Natural killer cell (primary cell): ENCODE measurements at regions not wholly inside any gene's neighbourhood (a gene's known extent, or its start where the extent isn't known, plus 50 kb on each side); places are given as distances from the start of the nearest gene placed in this dataset.

ENCODE experiments used
- ATAC-seq, 3 donors: fragments of 150-1000 bp in 2 of 3; fragments of 200-7000 bp in 1 of 3; cut with Tn5 transposase; 1 replicate in 1 of 3; 2 replicates in 2 of 3; pipeline ENCODE4 v1.10.0; 2021; ENCODE audit warnings: mild to moderate bottlenecking in 2 of 3, moderate library complexity in 2 of 3
- DNase-seq, 2 donors: peaks; one replicate each; pipeline versions ENCODE4 v3.0.0 to v3.0.0-alpha.2; 2013 to 2021; ENCODE audit warnings: mixed read lengths in 1 of 2
- H3K27ac ChIP-seq: one replicate; pipeline ENCODE4 v1.5.1; 2013; ENCODE audit warnings: mild to moderate bottlenecking, low read length
- H3K27me3 ChIP-seq: one replicate; pipeline ENCODE4 v1.6.1; 2013; ENCODE audit warnings: low read length; ENCODE audit not compliant: control insufficient read depth, insufficient read depth
- H3K36me3 ChIP-seq: one replicate; pipeline ENCODE4 v1.6.1; 2013; ENCODE audit warnings: low read length; ENCODE audit not compliant: control insufficient read depth, insufficient read depth
- H3K4me1 ChIP-seq: one replicate; pipeline ENCODE4 v1.6.1; 2013; ENCODE audit warnings: low read length; ENCODE audit not compliant: control insufficient read depth, insufficient read depth
- H3K4me3 ChIP-seq: one replicate; pipeline ENCODE4 v1.5.1; 2013; ENCODE audit warnings: low read length
- H3K9me3 ChIP-seq: one replicate; pipeline ENCODE4 v1.6.1; 2013; ENCODE audit warnings: low read length; ENCODE audit not compliant: control insufficient read depth, insufficient read depth
- H3K27ac Mint-ChIP-seq, 2 donors: one replicate each; pipeline ENCODE4 v1.8.0; 2022; ENCODE audit warnings: mild to moderate bottlenecking in 2 of 2, mixed read lengths in 2 of 2, moderate library complexity in 1 of 2
- H3K27me3 Mint-ChIP-seq, 2 donors: one replicate each; pipeline ENCODE4 v1.8.0; 2022; ENCODE audit warnings: low read depth in 2 of 2, mixed read lengths in 2 of 2
- H3K36me3 Mint-ChIP-seq: one replicate; pipeline ENCODE4 v1.8.0; 2022; ENCODE audit warnings: mixed read lengths
- H3K4me1 Mint-ChIP-seq, 2 donors: one replicate each; pipeline ENCODE4 v1.8.0; 2022; ENCODE audit warnings: mixed read lengths in 2 of 2
- H3K4me3 Mint-ChIP-seq: one replicate; pipeline ENCODE4 v1.8.0; 2022; ENCODE audit warnings: mild to moderate bottlenecking, moderate library complexity, mixed read lengths
- H3K9me3 Mint-ChIP-seq, 2 donors: one replicate each; pipeline ENCODE4 v1.8.0; 2022; ENCODE audit warnings: mixed read lengths in 2 of 2
- WGBS: methylation state at CpG from one replicate; pipeline ENCODE4 v1.1.7; 2013; ENCODE audit warnings: missing lambda C conversion rate; ENCODE audit not compliant: insufficient coverage; 5-methylcytosine and 5-hydroxymethylcytosine counted together
- intact Hi-C: fragments of 100-400 bp; cut with micrococcal nuclease; formaldehyde crosslinking; loops from one replicate; pipeline ENCODE4 v1.14.2; 2022
- TF ChIP-seq, protein P1 (sequence below): fragments of 200-600 bp; IDR thresholded peaks from one replicate; pipeline ENCODE4 v1.8.0; 2022; ENCODE audit warnings: antibody characterized with exemption

DNA sequence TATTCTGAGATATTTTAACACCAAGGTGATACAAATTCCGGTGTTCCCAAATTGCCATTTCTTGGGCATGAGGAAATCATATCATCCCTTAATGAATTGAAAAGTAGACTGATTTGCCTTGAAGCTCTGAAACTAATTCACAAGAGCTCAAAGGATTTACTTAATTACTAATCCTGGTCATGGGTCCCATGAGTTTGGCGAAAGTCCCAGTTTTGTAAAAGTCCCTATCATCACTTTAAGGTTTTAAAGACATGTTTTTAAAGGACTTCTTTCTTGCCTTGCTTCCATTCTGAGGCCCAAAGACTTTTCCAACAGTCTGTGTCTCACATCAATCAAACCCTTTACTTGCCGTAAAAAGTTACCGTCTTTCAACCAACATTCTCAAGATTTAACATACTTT is 377.9 kb downstream of the DNAJB9 start:
- Mint-ChIP-seq H3K27me3 (no peaks in the 10 kb centered on the region), H3K4me3 (no peak overlapping the region), H3K4me1 (no peaks in the 10 kb centered on the region), H3K9me3 (peaks cover 21 to 28% of the 10 kb centered on the region in 2 donors), H3K27ac (no peak overlapping the region), H3K36me3 (no peaks in the 10 kb centered on the region)
- intact Hi-C loops, result no loop called here
- ATAC-seq, result no peak
- Histone ChIP-seq H3K4me1 (no peaks in the 10 kb centered on the region), H3K36me3 (no peaks in the 10 kb centered on the region), H3K4me3 (no peak overlapping the region), H3K9me3 (no peaks in the 10 kb centered on the region), H3K27me3 (no peaks in the 10 kb centered on the region), H3K27ac (no peak overlapping the region)
- TF ChIP-seq, protein P1, sequence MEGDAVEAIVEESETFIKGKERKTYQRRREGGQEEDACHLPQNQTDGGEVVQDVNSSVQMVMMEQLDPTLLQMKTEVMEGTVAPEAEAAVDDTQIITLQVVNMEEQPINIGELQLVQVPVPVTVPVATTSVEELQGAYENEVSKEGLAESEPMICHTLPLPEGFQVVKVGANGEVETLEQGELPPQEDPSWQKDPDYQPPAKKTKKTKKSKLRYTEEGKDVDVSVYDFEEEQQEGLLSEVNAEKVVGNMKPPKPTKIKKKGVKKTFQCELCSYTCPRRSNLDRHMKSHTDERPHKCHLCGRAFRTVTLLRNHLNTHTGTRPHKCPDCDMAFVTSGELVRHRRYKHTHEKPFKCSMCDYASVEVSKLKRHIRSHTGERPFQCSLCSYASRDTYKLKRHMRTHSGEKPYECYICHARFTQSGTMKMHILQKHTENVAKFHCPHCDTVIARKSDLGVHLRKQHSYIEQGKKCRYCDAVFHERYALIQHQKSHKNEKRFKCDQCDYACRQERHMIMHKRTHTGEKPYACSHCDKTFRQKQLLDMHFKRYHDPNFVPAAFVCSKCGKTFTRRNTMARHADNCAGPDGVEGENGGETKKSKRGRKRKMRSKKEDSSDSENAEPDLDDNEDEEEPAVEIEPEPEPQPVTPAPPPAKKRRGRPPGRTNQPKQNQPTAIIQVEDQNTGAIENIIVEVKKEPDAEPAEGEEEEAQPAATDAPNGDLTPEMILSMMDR, result no peak
- 91% methylated on average over 4 of the region's 4 CpGs for WGBS
- no peak for DNase-seq

DNA sequence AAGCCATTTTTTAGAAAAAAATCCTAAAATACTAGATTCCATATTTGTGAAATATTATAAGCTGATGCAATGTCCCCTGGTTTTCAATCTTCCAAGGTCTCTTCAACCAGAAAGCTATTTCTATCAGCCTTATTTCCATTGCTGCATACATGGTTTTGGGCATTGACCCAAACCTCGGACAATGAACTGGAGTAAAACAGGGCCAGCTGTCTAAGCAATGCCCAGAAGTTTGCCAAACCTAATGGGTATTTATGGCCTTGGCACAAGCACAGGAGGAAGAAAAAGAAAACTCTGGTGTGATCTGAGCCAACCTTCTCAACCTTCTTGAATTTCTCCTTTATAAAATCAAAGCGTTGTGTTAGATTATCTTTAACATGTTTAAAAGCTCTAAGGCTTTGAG is 402.3 kb downstream of the DNAJB9 start:
- Histone ChIP-seq H3K4me3 (no peak overlapping the region), H3K36me3 (no peaks in the 10 kb centered on the region), H3K9me3 (peaks cover 3% of the 10 kb centered on the region), H3K4me1 (no peaks in the 10 kb centered on the region), H3K27ac (no peak overlapping the region), H3K27me3 (no peaks in the 10 kb centered on the region)
- 93% methylated on average over 1 of the region's 2 CpGs for WGBS
- ATAC-seq, result no peak
- Mint-ChIP-seq H3K4me3 (no peak overlapping the region), H3K9me3 (peaks cover 12 to 15% of the 10 kb centered on the region in 2 donors), H3K36me3 (peaks cover 6% of the 10 kb centered on the region), H3K27ac (no peak overlapping the region), H3K27me3 (no peaks in the 10 kb centered on the region), H3K4me1 (no peaks in the 10 kb centered on the region)
- TF ChIP-seq, protein P1, result no peak
- no peak for DNase-seq
- intact Hi-C loops, result no loop called here

DNA sequence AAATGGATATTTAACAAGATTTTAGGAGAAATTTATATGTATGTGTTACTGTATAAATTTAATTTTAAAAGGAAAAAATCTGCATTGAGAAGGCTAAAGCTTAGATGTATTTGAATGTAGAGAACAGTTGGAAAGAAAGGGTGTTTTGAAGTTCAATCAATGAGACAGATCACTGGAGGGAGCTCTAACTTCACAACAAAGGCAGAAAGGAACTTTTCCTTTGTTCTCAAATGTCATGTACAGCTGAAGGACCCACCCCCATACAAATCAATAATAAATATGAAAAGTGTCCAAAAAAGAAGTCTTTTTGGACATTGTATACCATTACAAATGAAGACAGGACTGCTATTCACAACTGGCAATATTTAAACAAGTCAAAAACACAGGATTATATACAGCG is 403.4 kb downstream of the DNAJB9 start:
- intact Hi-C loops, result no loop called here

DNA sequence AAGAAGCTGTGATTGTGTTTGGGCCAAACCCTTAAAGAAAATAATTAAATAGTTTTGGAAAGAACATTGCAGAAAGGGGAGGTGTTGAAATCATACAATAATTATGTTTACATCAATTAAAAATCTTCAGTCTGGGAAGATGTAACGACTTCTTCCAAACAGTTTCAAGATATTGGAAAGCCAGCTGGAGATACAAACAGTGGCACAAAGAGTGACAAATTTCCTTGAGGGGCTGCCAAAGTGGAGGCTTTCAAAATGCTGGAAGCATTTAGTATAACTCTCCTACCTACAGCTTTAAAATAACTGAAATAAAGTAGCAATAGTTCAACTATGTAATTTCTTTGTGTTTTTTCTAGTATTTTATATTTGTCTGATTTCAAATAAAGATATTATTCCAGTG is 405.0 kb downstream of the DNAJB9 start:
- H3K36me3 ChIP-seq, result no peaks in the 10 kb centered on the region
- DNase-seq, result no peak
- no peaks in the 10 kb centered on the region for H3K27me3 ChIP-seq
- Mint-ChIP-seq H3K36me3 (peaks cover 6% of the 10 kb centered on the region), H3K4me1 (no peaks in the 10 kb centered on the region), H3K4me3 (no peak overlapping the region), H3K27ac (no peak overlapping the region), H3K9me3 (peaks cover 13% of the 10 kb centered on the region in 2 donors), H3K27me3 (no peaks in the 10 kb centered on the region)
- H3K27ac ChIP-seq, result no peak overlapping the region
- H3K9me3 ChIP-seq, result peaks cover 3% of the 10 kb centered on the region
- no peaks in the 10 kb centered on the region for H3K4me1 ChIP-seq
- TF ChIP-seq, protein P1, result no peak
- WGBS, result 78% methylated on average over 1 of the region's 1 CpG
- H3K4me3 ChIP-seq, result no peak overlapping the region
- ATAC-seq, result no peak
- intact Hi-C loops, result no loop called here

More for the DNA sequence above, 403.4 kb downstream of the DNAJB9 start:
- Histone ChIP-seq H3K4me1 (no peaks in the 10 kb centered on the region), H3K27ac (no peak overlapping the region), H3K36me3 (no peaks in the 10 kb centered on the region), H3K27me3 (no peaks in the 10 kb centered on the region), H3K9me3 (peaks cover 3% of the 10 kb centered on the region), H3K4me3 (no peak overlapping the region)
- WGBS, result no CpG with 5 or more reads among the region's 1 CpG
- Mint-ChIP-seq H3K9me3 (peaks cover 12% of the 10 kb centered on the region in 2 donors), H3K4me3 (no peak overlapping the region), H3K27ac (no peak overlapping the region), H3K4me1 (no peaks in the 10 kb centered on the region), H3K27me3 (no peaks in the 10 kb centered on the region), H3K36me3 (peaks cover 6% of the 10 kb centered on the region)
- DNase-seq, result no peak
- no peak for ATAC-seq
- TF ChIP-seq, protein P1, result no peak
